ENCODE measurements at regions not wholly inside any gene's neighbourhood (a gene's known extent, or its start where the extent isn't known, plus 50 kb on each side); places are given as distances from the start of the nearest gene placed in this dataset.
A peak's percentile ranks its signal among the peaks of the same experiment; 100 is the strongest.

- peak; percentile 34 for DNase-seq (ENCODE audit: low read depth)
- in situ Hi-C loops (cut with HindIII; ENCODE audit: low sequenced_read_pairs) = no loop called here
- TF ChIP-seq CTCF (IDR thresholded peaks at IDR 0.05; ENCODE audit: low read depth, low read length, missing control alignments) = no peak
- H3K4me3 ChIP-seq (ENCODE audit: low read depth, low read length) = no peak overlapping the region
These were observed 578.3 kb upstream of the NR5A2 start for GRCh38 chr1:199449221-199449620.

- DNase-seq (ENCODE audit: low read depth) = no peak
- in situ Hi-C loops (cut with HindIII; ENCODE audit: low sequenced_read_pairs) = no loop called here
- no peak overlapping the region for H3K4me3 ChIP-seq (ENCODE audit: low read depth, low read length)
- TF ChIP-seq CTCF (IDR thresholded peaks at IDR 0.05; ENCODE audit: low read depth, low read length, missing control alignments) = no peak
These were observed 577.8 kb upstream of the NR5A2 start for GRCh38 chr1:199449681-199450080.

GRCh38 chr1:199452627-199453026 lies 574.9 kb upstream of the NR5A2 start:
- in situ Hi-C loops (cut with HindIII; ENCODE audit: low sequenced_read_pairs) = no loop called here
- no peak for TF ChIP-seq CTCF (IDR thresholded peaks at IDR 0.05; ENCODE audit: low read depth, low read length, missing control alignments)
- H3K4me3 ChIP-seq (ENCODE audit: low read depth, low read length) = no peak overlapping the region
- no peak for DNase-seq (ENCODE audit: low read depth)

GRCh38 chr1:199453723-199454122 lies 573.8 kb upstream of the NR5A2 start:
- no peak for TF ChIP-seq CTCF (IDR thresholded peaks at IDR 0.05; ENCODE audit: low read depth, low read length, missing control alignments)
- DNase-seq (ENCODE audit: low read depth) = peak; percentile 59
- H3K4me3 ChIP-seq (ENCODE audit: low read depth, low read length) = no peak overlapping the region
- in situ Hi-C loops (cut with HindIII; ENCODE audit: low sequenced_read_pairs) = no loop called here

GRCh38 chr1:199460933-199461332 lies 566.6 kb upstream of the NR5A2 start:
- in situ Hi-C loops (cut with HindIII; ENCODE audit: low sequenced_read_pairs) = no loop called here
- DNase-seq (ENCODE audit: low read depth) = no peak
- H3K4me3 ChIP-seq (ENCODE audit: low read depth, low read length) = no peak overlapping the region
- no peak for TF ChIP-seq CTCF (IDR thresholded peaks at IDR 0.05; ENCODE audit: low read depth, low read length, missing control alignments)

GRCh38 chr1:199463521-199464127 lies 563.9 kb upstream of the NR5A2 start:
- TF ChIP-seq CTCF (IDR thresholded peaks at IDR 0.05; ENCODE audit: low read depth, low read length, missing control alignments) = peak; percentile 55
- peak; percentile 45 for DNase-seq (ENCODE audit: low read depth)
- in situ Hi-C loops (cut with HindIII; ENCODE audit: low sequenced_read_pairs) = no loop called here
- no peak overlapping the region for H3K4me3 ChIP-seq (ENCODE audit: low read depth, low read length)
